ENCODE measurements at regions not wholly inside any gene's neighbourhood (a gene's known extent, or its start where the extent isn't known, plus 50 kb on each side); places are given as distances from the start of the nearest gene placed in this dataset.
"Not testable (repeated sequence)": the region's sequence is repeated elsewhere in the genome, so short reads cannot be mapped to it uniquely, and the experiment has no call there.

GRCh38 chr1:203998571-203998970, 74.3 kb upstream of the SOX13 start:
- not testable (repeated sequence) for DNase-seq (ENCODE audit: low spot score)

GRCh38 chr1:203999618-204000017, 73.3 kb upstream of the SOX13 start:
- no peak for DNase-seq (ENCODE audit: low spot score)

- DNase-seq (ENCODE audit: low spot score) = no peak
These were observed 71.6 kb upstream of the SOX13 start for GRCh38 chr1:204001166-204001901.

GRCh38 chr1:204002614-204003013, 70.3 kb upstream of the SOX13 start:
- no peak for DNase-seq (ENCODE audit: low spot score)

- no peak for DNase-seq (ENCODE audit: low spot score)
These were observed 69.4 kb upstream of the SOX13 start for GRCh38 chr1:204003536-204003935.

GRCh38 chr1:204011426-204011825, 61.5 kb upstream of the SOX13 start:
- DNase-seq (ENCODE audit: low spot score) = no peak

- no peak for DNase-seq (ENCODE audit: low spot score)
These were observed 59.9 kb upstream of the SOX13 start for GRCh38 chr1:204013052-204013451.

- no peak for DNase-seq (ENCODE audit: low spot score)
These were observed 58.6 kb upstream of the SOX13 start for GRCh38 chr1:204014336-204014735.

- DNase-seq (ENCODE audit: low spot score) = not testable (repeated sequence)
These were observed 58.0 kb upstream of the SOX13 start for GRCh38 chr1:204014961-204015360.

GRCh38 chr1:204017032-204017431, 55.9 kb upstream of the SOX13 start:
- DNase-seq (ENCODE audit: low spot score) = no peak

GRCh38 chr1:204018460-204018859, 54.5 kb upstream of the SOX13 start:
- DNase-seq (ENCODE audit: low spot score) = no peak
